Heart left ventricle (tissue), 16 donors: ENCODE measurements at regions not wholly inside any gene's neighbourhood (a gene's known extent, or its start where the extent isn't known, plus 50 kb on each side); places are given as distances from the start of the nearest gene placed in this dataset.
A peak's percentile ranks its signal among the peaks of the same experiment; 100 is the strongest.

Source experiments
- ATAC-seq, 4 donors: fragments of 200-7000 bp; cut with Tn5 transposase; one replicate each; pipeline ENCODE4 v1.9.1; 2020 to 2022; ENCODE audit warnings: moderate library complexity in 4 of 4, mild to moderate bottlenecking in 3 of 4, moderate number of reproducible peaks in 1 of 4
- DNase-seq, 5 donors: peaks; one replicate each; pipeline ENCODE4 v3.0.0-alpha.2; 2020
- H3K27ac ChIP-seq, 12 donors: fragments of 200-600 bp; sonication (generic) in 4 of 12; one replicate each; pipeline versions ENCODE4 v1.5.0 to v1.8.0; 2016 to 2022; ENCODE audit warnings: mild to moderate bottlenecking in 2 of 12
- H3K27me3 ChIP-seq, 9 donors: fragments of 200-600 bp; sonication (generic) in 2 of 9; one replicate each; pipeline versions ENCODE4 v1.5.1 to v1.8.0; 2016 to 2022; ENCODE audit warnings: mild to moderate bottlenecking in 3 of 9
- H3K36me3 ChIP-seq, 9 donors: fragments of 200-600 bp; sonication (generic) in 2 of 9; one replicate each; pipeline versions ENCODE4 v1.5.0 to v1.8.0; 2018 to 2022; ENCODE audit warnings: mild to moderate bottlenecking in 2 of 9
- H3K4me1 ChIP-seq, 12 donors: fragments of 200-600 bp; sonication (generic) in 4 of 12; one replicate each; pipeline versions ENCODE4 v1.5.0 to v1.8.0; 2016 to 2022; ENCODE audit warnings: mild to moderate bottlenecking in 3 of 12
- H3K4me3 ChIP-seq, 12 donors: fragments of 200-600 bp; sonication (generic) in 4 of 12; one replicate each; pipeline versions ENCODE4 v1.5.0 to v1.8.0; 2017 to 2022; ENCODE audit warnings: mild to moderate bottlenecking in 9 of 12, moderate library complexity in 4 of 12
- H3K9me3 ChIP-seq, 12 donors: fragments of 200-600 bp; sonication (generic) in 4 of 12; one replicate each; pipeline versions ENCODE4 v1.5.0 to v1.8.0; 2016 to 2022; ENCODE audit warnings: mild to moderate bottlenecking in 1 of 12
- CTCF ChIP-seq, 12 donors: fragments of 200-600 bp; sonication (generic) in 4 of 12; IDR thresholded peaks; one replicate each; pipeline versions ENCODE4 v1.5.0 to v1.8.0; 2018 to 2022; ENCODE audit warnings: antibody characterized with exemption in 12 of 12, mild to moderate bottlenecking in 5 of 12
- POLR2A ChIP-seq, 2 donors: fragments of 450-650 bp; IDR thresholded peaks; one replicate each; pipeline ENCODE4 v1.6.1; 2017; ENCODE audit warnings: antibody characterized with exemption in 2 of 2, mild to moderate bottlenecking in 2 of 2, moderate library complexity in 2 of 2
- WGBS, 4 donors: extraction: QIAGEN DNeasy Blood & Tissue Kit in 2 of 4; methylation state at CpG; one replicate each; pipeline versions ENCODE4 v1.1.5 to v1.1.7; 2013 to 2018; 5-methylcytosine and 5-hydroxymethylcytosine counted together
- intact Hi-C, 10 donors: fragments of 100-400 bp; cut with DNase I; formaldehyde crosslinking; loops; one replicate each; pipeline versions ENCODE4 v1.11.1 to v1.14.2; 2022
- donor health status: ischemic (EF 13 %, LVEDD 7.1; RV severe dilation, severe dysfunction).
- donor health status: healthy with polysubstance abuse.
- donor health status: DM: no; HTN: yes; CAD: no.
- donor health status: DM: no; HTN: no; CAD: no.
- donor health status: ischemic (EF 25% LVEDD 6.9; RV normal size, moderate dysfunction).
- donor health status: ischemic (EF 25% LVEDD 5.7; RV mildly dilated, moderate dysfunction).
- donor health status: healthy.
- donor health status: DM: yes; HTN: yes; CAD: no.
- donor health status: ischemic (EF 35%, LVEDD 5.7; RV mildly dilated, moderate dysfunction).
- donor health status: nonischemic (EF 11% LVEDD 7.7; RV severe dilation, severe dysfunction).
- donor health status: DM: yes; HTN: yes; CAD: no.
- donor health status: PGD.
- donor health status: ischemic (EF 29% LVEDD 5.4; RV normal size, mild dysfunction).
- donor health status: nonischemic (EF 23%, LVEDD 6.1; RV moderate dilation, normal function).

DNA sequence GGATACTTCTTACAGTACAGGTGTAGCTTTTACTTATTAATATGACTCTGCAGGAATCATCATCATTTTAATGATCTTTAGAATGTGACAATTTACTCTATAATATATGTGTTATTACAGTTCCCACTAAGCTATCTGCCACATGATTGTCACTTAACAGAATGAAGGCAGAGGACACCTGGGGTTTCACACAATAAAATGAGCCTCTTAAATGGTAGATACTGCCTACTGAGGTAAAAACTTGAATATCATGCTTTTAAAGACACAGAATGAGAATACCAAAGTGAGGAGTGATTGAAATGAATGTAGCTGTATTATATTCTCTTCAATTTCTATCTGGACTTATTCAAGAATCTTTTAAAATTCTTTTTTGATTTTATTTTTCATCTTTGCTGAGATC lies 1255.3 kb upstream of the LRRN3 start:
- no peaks in the 10 kb centered on the region for H3K9me3 ChIP-seq
- no peak overlapping the region for H3K27ac ChIP-seq
- DNase-seq: no peak
- ATAC-seq: no peak
- no peaks in the 10 kb centered on the region for H3K36me3 ChIP-seq
- no peaks in the 10 kb centered on the region for H3K4me1 ChIP-seq
- intact Hi-C loops: no loop called here
- no peak overlapping the region for H3K4me3 ChIP-seq
- no peaks in the 10 kb centered on the region for H3K27me3 ChIP-seq
- TF ChIP-seq POLR2A (IDR thresholded peaks at IDR 0.05): no peak
- no peak for TF ChIP-seq CTCF (IDR thresholded peaks at IDR 0.05)

- WGBS, 4 donors: 81 to 85% (median 85%) methylated on average over 3 of the region's 3 CpGs
- H3K4me1 ChIP-seq: no peaks in the 10 kb centered on the region
- intact Hi-C loops: no loop called here
- H3K27me3 ChIP-seq: no peaks in the 10 kb centered on the region
- DNase-seq: no peak
- H3K27ac ChIP-seq: no peak overlapping the region
- no peaks in the 10 kb centered on the region for H3K9me3 ChIP-seq
- no peak overlapping the region for H3K4me3 ChIP-seq
- TF ChIP-seq CTCF (IDR thresholded peaks at IDR 0.05): no peak
- no peak for TF ChIP-seq POLR2A (IDR thresholded peaks at IDR 0.05)
- no peaks in the 10 kb centered on the region for H3K36me3 ChIP-seq
- ATAC-seq: no peak
Observed at GRCh38 chr7:109836016-109836415, 1254.9 kb upstream of the LRRN3 start.

GRCh38 chr7:109842386-109842785 lies 1248.5 kb upstream of the LRRN3 start:
- Histone ChIP-seq H3K9me3 (no peaks in the 10 kb centered on the region), H3K36me3 (no peaks in the 10 kb centered on the region), H3K4me3 (no peak overlapping the region), H3K27me3 (no peaks in the 10 kb centered on the region), H3K4me1 (no peaks in the 10 kb centered on the region), H3K27ac (no peak overlapping the region)
- 77 to 80% (median 78%) methylated on average over 4 of the region's 4 CpGs for WGBS, 4 donors
- ATAC-seq (no peak), DNase-seq (no peak)
- TF ChIP-seq CTCF (IDR thresholded peaks at IDR 0.05): no peak
- no peak for TF ChIP-seq POLR2A (IDR thresholded peaks at IDR 0.05)
- intact Hi-C loops: loop anchor here in 1 of 10 donors (10.0 kb wide), 2 partner anchors 1642 to 1892 kb away; no protein-coding TSS in a partner anchor

GRCh38 chr7:109844362-109844761 lies 1246.6 kb upstream of the LRRN3 start:
- intact Hi-C loops: loop anchor here in 1 of 10 donors (10.0 kb wide), 2 partner anchors 1640 to 1890 kb away; no protein-coding TSS in a partner anchor
- Histone ChIP-seq H3K27ac (no peak overlapping the region), H3K36me3 (no peaks in the 10 kb centered on the region), H3K27me3 (no peaks in the 10 kb centered on the region), H3K4me3 (no peak overlapping the region), H3K4me1 (no peaks in the 10 kb centered on the region), H3K9me3 (no peaks in the 10 kb centered on the region)
- DNase-seq (no peak), ATAC-seq (no peak)
- TF ChIP-seq POLR2A (IDR thresholded peaks at IDR 0.05): no peak
- peak in 9 of 12 donors; percentile 14 to 45 (median 25) for TF ChIP-seq CTCF (IDR thresholded peaks at IDR 0.05)
